LNCaP clone FGC (cell line): ENCODE measurements at regions not wholly inside any gene's neighbourhood (a gene's known extent, or its start where the extent isn't known, plus 50 kb on each side); places are given as distances from the start of the nearest gene placed in this dataset.
"Not testable (repeated sequence)": the region's sequence is repeated elsewhere in the genome, so short reads cannot be mapped to it uniquely, and the experiment has no call there.

ENCODE experiments used
- DNase-seq: peaks from one replicate; pipeline ENCODE4 v3.0.0-alpha.2; 2011; ENCODE audit warnings: low read depth
- H3K4me3 ChIP-seq: 2 replicates; pipeline ENCODE4 v1.5.1; 2011; ENCODE audit warnings: mild to moderate bottlenecking, low read depth, low read length, control low read depth
- TF ChIP-seq, protein P1 (sequence below): IDR thresholded peaks from 2 replicates; pipeline ENCODE4 v1.5.1; 2012; ENCODE audit warnings: mild to moderate bottlenecking; ENCODE audit not compliant: control insufficient read depth, insufficient read depth; ENCODE audit errors: extremely low read depth

DNA sequence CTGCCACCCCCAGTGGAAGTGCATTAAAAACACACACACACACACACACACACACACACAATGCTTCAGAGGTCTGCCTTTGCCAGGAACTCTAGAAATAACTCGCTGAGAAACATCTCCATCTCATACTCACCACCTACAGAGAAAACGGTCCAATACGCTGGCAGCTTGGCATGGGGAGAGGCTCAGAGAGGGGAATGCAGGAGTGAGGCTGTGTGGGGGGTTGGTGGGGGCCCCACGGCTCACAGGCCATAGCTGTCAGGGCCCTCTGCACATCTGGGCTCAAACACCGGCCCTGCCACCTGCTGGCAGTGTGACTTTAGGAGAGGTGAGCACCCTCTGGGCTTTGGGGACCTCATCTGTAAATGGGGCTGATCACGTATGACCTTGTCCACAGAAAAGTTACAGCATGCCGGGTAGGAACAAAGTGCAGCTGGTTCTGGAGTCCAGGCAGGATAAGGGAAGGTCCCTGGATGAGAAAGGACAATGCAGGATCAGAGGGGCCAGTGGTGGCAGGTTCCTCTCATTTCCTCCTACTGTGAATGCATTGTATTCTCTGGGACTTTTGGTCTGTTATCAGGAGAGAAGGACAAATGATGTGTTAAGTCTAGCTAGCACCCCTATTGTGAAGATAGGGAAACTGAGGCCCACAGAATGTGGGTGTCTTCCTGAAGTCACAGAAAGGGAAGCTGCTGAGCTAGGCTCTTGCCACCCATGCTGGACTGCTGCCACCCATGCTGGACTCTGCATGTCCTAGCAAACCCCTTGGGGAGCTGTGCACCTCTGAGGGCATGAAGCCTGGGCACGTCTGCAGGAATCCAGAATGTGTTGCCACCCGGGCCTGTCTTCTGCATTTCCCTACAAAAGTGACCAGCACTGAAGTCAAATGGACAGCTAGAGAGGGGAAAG lies 404.6 kb downstream of the RPS24 start:
- TF ChIP-seq, protein P1, sequence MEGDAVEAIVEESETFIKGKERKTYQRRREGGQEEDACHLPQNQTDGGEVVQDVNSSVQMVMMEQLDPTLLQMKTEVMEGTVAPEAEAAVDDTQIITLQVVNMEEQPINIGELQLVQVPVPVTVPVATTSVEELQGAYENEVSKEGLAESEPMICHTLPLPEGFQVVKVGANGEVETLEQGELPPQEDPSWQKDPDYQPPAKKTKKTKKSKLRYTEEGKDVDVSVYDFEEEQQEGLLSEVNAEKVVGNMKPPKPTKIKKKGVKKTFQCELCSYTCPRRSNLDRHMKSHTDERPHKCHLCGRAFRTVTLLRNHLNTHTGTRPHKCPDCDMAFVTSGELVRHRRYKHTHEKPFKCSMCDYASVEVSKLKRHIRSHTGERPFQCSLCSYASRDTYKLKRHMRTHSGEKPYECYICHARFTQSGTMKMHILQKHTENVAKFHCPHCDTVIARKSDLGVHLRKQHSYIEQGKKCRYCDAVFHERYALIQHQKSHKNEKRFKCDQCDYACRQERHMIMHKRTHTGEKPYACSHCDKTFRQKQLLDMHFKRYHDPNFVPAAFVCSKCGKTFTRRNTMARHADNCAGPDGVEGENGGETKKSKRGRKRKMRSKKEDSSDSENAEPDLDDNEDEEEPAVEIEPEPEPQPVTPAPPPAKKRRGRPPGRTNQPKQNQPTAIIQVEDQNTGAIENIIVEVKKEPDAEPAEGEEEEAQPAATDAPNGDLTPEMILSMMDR, result no peak
- H3K4me3 ChIP-seq, result no peak overlapping the region
- no peak for DNase-seq

DNA sequence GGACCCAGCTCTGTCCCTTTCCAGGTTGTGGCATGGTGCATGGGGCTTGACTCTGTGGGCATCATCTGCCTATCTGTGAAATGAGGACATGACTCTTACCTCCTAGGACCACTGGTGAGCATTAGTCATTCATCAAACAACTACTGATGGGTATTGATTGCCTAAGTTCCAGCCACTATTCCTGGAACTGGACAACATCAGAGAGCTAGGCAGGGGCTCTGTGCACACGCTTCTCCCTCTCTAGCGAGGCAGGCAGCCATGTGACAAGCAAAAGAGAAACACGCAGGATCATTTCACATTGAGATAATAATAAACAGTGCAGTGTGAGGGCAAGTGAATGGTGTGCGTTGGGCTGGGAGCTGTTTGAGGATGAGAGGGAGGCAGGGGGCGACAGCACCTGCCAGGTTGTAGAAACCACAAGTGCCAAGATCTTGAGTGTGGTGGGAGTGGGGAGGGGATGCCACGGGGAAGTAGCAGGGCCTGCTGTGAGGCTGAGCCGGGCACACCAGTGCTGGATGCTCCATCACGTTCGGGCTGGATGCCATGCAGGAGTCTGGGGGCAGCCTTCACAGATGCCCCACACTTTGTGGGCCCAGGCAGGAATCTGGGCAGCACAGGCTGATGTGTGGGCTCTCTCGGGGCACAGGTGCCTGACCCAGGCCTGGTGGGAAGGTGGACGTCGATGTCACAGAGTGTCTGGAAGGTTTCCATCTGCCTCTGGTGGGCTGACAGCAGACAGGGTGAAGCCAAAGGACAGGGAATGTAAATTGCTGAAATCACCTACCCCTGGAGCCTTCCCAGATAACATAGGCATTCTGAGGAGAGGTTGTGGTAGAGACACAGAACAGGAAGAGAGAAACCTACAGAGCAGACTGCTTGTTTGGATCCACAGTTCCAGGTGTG lies 405.5 kb downstream of the RPS24 start:
- TF ChIP-seq, protein P1, result no peak
- H3K4me3 ChIP-seq, result no peak overlapping the region
- DNase-seq, result no peak

- DNase-seq, result no peak
- TF ChIP-seq, protein P1, result no peak
- no peak overlapping the region for H3K4me3 ChIP-seq
Measured at GRCh38 chr10:78441010-78441409, 407.3 kb downstream of the RPS24 start.

DNA sequence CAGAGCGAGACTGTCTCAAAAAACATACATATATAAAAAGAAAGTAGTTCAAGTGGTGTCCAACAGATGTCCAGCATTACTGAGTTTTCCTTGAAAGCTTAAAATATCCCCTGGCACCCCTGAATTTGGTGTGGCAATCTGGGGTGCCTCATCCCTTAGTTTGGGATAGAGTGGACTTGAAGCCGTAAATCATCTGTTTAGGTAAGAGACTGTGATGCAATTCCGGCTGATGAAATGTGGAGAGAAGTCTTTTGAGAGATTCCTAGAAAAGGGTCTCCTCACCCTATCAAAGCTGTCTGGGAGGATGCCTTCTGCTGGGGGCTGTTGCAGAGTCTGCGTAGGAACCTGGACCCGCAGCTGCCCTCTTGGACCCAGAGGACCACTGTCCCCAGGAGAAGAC lies 408.0 kb downstream of the RPS24 start:
- TF ChIP-seq, protein P1, result no peak
- no peak for DNase-seq
- H3K4me3 ChIP-seq, result no peak overlapping the region

DNA sequence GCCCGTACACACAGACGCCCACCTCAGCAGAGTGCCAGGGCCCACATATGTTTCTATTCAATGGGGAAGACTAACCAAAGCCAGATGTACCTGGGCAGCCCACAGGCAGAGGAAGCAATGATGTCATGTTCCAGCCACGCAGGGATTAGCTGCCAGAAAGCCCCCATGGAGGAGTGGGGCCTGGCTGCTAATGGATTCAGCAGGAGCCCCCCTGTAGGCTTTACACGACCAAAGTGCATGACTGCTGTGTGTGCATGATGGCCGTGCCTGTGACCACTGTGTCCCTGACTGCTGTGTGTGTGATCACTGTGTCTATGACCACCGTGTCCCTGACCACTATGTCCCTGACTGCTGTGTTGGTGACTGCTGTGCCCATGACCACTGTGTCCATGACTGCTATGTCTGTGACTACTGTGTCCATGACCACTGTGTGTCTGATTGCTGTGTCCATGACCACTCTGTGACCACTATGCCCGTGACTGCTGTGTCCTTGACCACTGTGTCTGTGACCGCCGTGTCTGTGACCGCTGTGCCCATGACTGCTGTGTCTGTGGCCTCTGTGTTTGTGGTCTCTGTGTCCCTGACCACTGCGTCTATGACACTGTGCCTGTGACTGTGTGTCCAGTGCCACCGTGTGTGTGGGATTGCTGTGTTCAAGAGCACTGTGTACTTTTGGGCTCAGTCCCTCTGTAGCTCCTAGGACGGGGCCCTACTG lies 409.3 kb downstream of the RPS24 start:
- DNase-seq, result no peak
- H3K4me3 ChIP-seq, result no peak overlapping the region
- TF ChIP-seq, protein P1, result no peak

DNA sequence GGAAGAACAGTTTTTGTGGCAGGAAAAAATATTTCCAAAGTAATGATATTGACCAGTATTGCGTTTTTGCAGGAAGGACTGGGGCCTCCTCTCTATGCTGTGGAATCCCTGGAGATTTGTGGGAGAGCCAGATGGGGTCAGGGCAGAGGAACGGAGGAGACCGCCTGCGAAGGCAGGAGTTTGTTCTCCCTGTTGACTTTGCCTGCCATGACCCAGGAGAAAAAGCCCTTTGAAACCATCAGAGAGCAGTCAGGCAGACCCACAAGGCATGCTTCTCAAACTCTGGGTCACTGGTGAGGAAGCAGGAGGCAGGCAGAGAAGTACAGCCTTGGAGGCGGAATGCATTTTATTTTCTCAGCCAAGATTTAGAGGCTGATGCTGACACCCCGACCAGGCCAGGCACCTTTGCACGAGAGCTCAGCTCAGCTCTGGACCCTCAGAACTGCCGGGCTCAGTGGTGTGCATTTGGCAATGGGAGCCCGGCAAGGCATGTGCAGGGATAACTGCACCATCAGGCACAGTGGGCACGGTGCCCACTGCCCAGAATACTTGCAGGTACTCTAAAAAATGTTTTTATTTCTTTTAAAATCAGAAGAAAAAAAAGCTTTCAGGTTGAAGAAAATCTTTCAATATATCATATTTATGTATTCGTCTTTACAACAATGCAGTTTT lies 410.4 kb downstream of the RPS24 start:
- DNase-seq, result no peak
- TF ChIP-seq, protein P1, result no peak
- H3K4me3 ChIP-seq, result no peak overlapping the region

GRCh38 chr10:78444741-78445140 lies 411.1 kb downstream of the RPS24 start:
- not testable (repeated sequence) for H3K4me3 ChIP-seq, DNase-seq
